Breast epithelium (tissue), 3 donors: ENCODE measurements at regions not wholly inside any gene's neighbourhood (a gene's known extent, or its start where the extent isn't known, plus 50 kb on each side); places are given as distances from the start of the nearest gene placed in this dataset.

ENCODE experiments used
- POLR2A ChIP-seq: fragments of 450-650 bp; IDR thresholded peaks from one replicate; pipeline ENCODE4 v1.6.1; 2016; ENCODE audit warnings: antibody characterized with exemption, mild to moderate bottlenecking, moderate library complexity
- POLR2AphosphoS5 ChIP-seq, 3 donors: sonication (generic); formaldehyde crosslinking; IDR thresholded peaks; one replicate each; pipeline ENCODE4 v1.6.1; 2017; ENCODE audit warnings: antibody characterized with exemption in 3 of 3
- TF ChIP-seq, protein P1 (sequence below), 3 donors: fragments of 450-650 bp; IDR thresholded peaks; one replicate each; pipeline ENCODE4 v1.5.1; 2016 to 2017; ENCODE audit warnings: antibody characterized with exemption in 3 of 3, mild to moderate bottlenecking in 3 of 3, moderate library complexity in 3 of 3

DNA sequence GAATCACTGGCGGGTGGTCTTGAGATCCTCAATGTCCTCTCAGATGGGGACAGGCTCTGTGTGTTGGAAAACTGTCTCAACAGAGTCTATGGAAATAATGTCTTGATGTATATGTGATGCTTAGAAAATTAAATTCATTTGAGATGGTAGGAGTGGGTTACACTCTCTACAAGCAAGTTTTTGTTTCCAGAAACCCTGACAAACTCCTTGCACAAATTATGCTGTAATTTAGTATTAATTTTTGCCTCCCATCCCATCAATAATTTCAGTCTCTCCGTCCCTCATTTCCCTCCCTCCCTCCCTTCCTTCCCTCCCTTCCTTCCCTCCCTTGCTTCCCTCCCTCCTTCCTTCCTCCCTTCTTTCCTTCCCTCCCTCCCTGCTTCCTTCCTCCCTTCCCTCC, 488.0 kb upstream of the C16orf82 start:
- TF ChIP-seq, protein P1, sequence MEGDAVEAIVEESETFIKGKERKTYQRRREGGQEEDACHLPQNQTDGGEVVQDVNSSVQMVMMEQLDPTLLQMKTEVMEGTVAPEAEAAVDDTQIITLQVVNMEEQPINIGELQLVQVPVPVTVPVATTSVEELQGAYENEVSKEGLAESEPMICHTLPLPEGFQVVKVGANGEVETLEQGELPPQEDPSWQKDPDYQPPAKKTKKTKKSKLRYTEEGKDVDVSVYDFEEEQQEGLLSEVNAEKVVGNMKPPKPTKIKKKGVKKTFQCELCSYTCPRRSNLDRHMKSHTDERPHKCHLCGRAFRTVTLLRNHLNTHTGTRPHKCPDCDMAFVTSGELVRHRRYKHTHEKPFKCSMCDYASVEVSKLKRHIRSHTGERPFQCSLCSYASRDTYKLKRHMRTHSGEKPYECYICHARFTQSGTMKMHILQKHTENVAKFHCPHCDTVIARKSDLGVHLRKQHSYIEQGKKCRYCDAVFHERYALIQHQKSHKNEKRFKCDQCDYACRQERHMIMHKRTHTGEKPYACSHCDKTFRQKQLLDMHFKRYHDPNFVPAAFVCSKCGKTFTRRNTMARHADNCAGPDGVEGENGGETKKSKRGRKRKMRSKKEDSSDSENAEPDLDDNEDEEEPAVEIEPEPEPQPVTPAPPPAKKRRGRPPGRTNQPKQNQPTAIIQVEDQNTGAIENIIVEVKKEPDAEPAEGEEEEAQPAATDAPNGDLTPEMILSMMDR (IDR thresholded peaks at IDR 0.05): no peak
- TF ChIP-seq POLR2A: no peak
- TF ChIP-seq POLR2AphosphoS5 (IDR thresholded peaks at IDR 0.05): no peak
